HUES6 (cell line): ENCODE measurements at regions not wholly inside any gene's neighbourhood (a gene's known extent, or its start where the extent isn't known, plus 50 kb on each side); places are given as distances from the start of the nearest gene placed in this dataset.

ENCODE experiments used
- H3K27ac ChIP-seq: 2 replicates; pipeline ENCODE4 v1.7.0; 2013; ENCODE audit warnings: low read depth, mild to moderate bottlenecking, low read length, inconsistent platforms
- H3K27me3 ChIP-seq: 2 replicates; pipeline ENCODE4 v1.6.1; 2013; ENCODE audit warnings: low read length; ENCODE audit not compliant: control insufficient read depth, insufficient read depth
- H3K36me3 ChIP-seq: 2 replicates; pipeline ENCODE4 v1.6.1; 2013; ENCODE audit warnings: low read length; ENCODE audit not compliant: control insufficient read depth, insufficient read depth
- H3K4me1 ChIP-seq: 2 replicates; pipeline ENCODE4 v1.6.1; 2013; ENCODE audit warnings: low read length; ENCODE audit not compliant: control insufficient read depth, insufficient read depth
- H3K4me3 ChIP-seq: 2 replicates; pipeline ENCODE4 v1.5.1; 2013; ENCODE audit warnings: low read depth, low read length
- H3K9ac ChIP-seq: one replicate; pipeline ENCODE4 v1.6.1; 2013; ENCODE audit warnings: mild to moderate bottlenecking, low read length
- H3K9me3 ChIP-seq: 2 replicates; pipeline ENCODE4 v1.6.1; 2013; ENCODE audit warnings: low read depth, low read length; ENCODE audit not compliant: control insufficient read depth, insufficient read depth

- no peaks in the 10 kb centered on the region for H3K9me3 ChIP-seq
- no peaks in the 10 kb centered on the region; the same call in 1 of the 2 replicates for H3K27me3 ChIP-seq
- H3K4me1 ChIP-seq, result peaks cover 4% of the 10 kb centered on the region; the same call in 1 of the 2 replicates
- no peak overlapping the region for H3K27ac ChIP-seq
- H3K36me3 ChIP-seq, result no peaks in the 10 kb centered on the region
- no peak overlapping the region for H3K4me3 ChIP-seq
- H3K9ac ChIP-seq, result no peak overlapping the region
These were observed 310.9 kb upstream of the RBFOX1 start for GRCh38 chr16:7021653-7022275.

- Histone ChIP-seq H3K36me3 (no peaks in the 10 kb centered on the region), H3K4me1 (no peaks in the 10 kb centered on the region), H3K9me3 (no peaks in the 10 kb centered on the region), H3K27ac (no peak overlapping the region), H3K27me3 (peaks cover 4% of the 10 kb centered on the region; the same call in 1 of the 2 replicates), H3K4me3 (no peak overlapping the region), H3K9ac (no peak overlapping the region)
These were observed 315.5 kb upstream of the RBFOX1 start for GRCh38 chr16:7017006-7017662.

- H3K4me3 ChIP-seq, result no peak overlapping the region
- no peaks in the 10 kb centered on the region for H3K4me1 ChIP-seq
- H3K27ac ChIP-seq, result no peak overlapping the region
- H3K36me3 ChIP-seq, result no peaks in the 10 kb centered on the region
- H3K9ac ChIP-seq, result no peak overlapping the region
- H3K27me3 ChIP-seq, result peaks cover 4% of the 10 kb centered on the region; the same call in 1 of the 2 replicates
- H3K9me3 ChIP-seq, result no peaks in the 10 kb centered on the region
These were observed 317.9 kb upstream of the RBFOX1 start for GRCh38 chr16:7014756-7015155.

GRCh38 chr16:7013990-7014389 is 318.7 kb upstream of the RBFOX1 start:
- H3K36me3 ChIP-seq, result no peaks in the 10 kb centered on the region
- H3K9ac ChIP-seq, result no peak overlapping the region
- no peaks in the 10 kb centered on the region for H3K9me3 ChIP-seq
- no peak overlapping the region for H3K27ac ChIP-seq
- no peaks in the 10 kb centered on the region for H3K4me1 ChIP-seq
- H3K4me3 ChIP-seq, result no peak overlapping the region
- peaks cover 4% of the 10 kb centered on the region; the same call in 1 of the 2 replicates for H3K27me3 ChIP-seq

- no peak overlapping the region for H3K27ac ChIP-seq
- no peaks in the 10 kb centered on the region for H3K4me1 ChIP-seq
- H3K4me3 ChIP-seq, result no peak overlapping the region
- H3K36me3 ChIP-seq, result no peaks in the 10 kb centered on the region
- H3K9ac ChIP-seq, result no peak overlapping the region
- no peaks in the 10 kb centered on the region for H3K9me3 ChIP-seq
- H3K27me3 ChIP-seq, result no peaks in the 10 kb centered on the region; the same call in 1 of the 2 replicates
These were observed 328.4 kb upstream of the RBFOX1 start for GRCh38 chr16:7004266-7004665.

- H3K27ac ChIP-seq, result no peak overlapping the region
- no peak overlapping the region for H3K4me3 ChIP-seq
- no peaks in the 10 kb centered on the region for H3K36me3 ChIP-seq
- H3K27me3 ChIP-seq, result no peaks in the 10 kb centered on the region
- no peaks in the 10 kb centered on the region for H3K9me3 ChIP-seq
- H3K9ac ChIP-seq, result no peak overlapping the region
- no peaks in the 10 kb centered on the region for H3K4me1 ChIP-seq
These were observed 339.1 kb upstream of the RBFOX1 start for GRCh38 chr16:6993544-6993943.

- no peak overlapping the region for H3K27ac ChIP-seq
- H3K4me3 ChIP-seq, result no peak overlapping the region
- no peaks in the 10 kb centered on the region for H3K9me3 ChIP-seq
- H3K36me3 ChIP-seq, result no peaks in the 10 kb centered on the region
- no peaks in the 10 kb centered on the region for H3K4me1 ChIP-seq
- no peak overlapping the region for H3K9ac ChIP-seq
- H3K27me3 ChIP-seq, result no peaks in the 10 kb centered on the region
These were observed 343.8 kb upstream of the RBFOX1 start for GRCh38 chr16:6988846-6989245.

- Histone ChIP-seq H3K9me3 (peaks cover 3% of the 10 kb centered on the region; the same call in 1 of the 2 replicates), H3K27me3 (no peaks in the 10 kb centered on the region), H3K4me3 (no peak overlapping the region), H3K4me1 (no peaks in the 10 kb centered on the region), H3K9ac (no peak overlapping the region), H3K36me3 (no peaks in the 10 kb centered on the region), H3K27ac (no peak overlapping the region)
These were observed 354.7 kb upstream of the RBFOX1 start for GRCh38 chr16:6977916-6978315.

- H3K4me1 ChIP-seq, result no peaks in the 10 kb centered on the region
- no peaks in the 10 kb centered on the region for H3K36me3 ChIP-seq
- no peaks in the 10 kb centered on the region for H3K27me3 ChIP-seq
These were observed 355.4 kb upstream of the RBFOX1 start for GRCh38 chr16:6977291-6977690.

GRCh38 chr16:6976716-6977115 is 355.9 kb upstream of the RBFOX1 start:
- Histone ChIP-seq H3K4me3 (no peak overlapping the region), H3K4me1 (no peaks in the 10 kb centered on the region), H3K36me3 (no peaks in the 10 kb centered on the region), H3K27ac (no peak overlapping the region), H3K9me3 (no peaks in the 10 kb centered on the region), H3K27me3 (no peaks in the 10 kb centered on the region), H3K9ac (no peak overlapping the region)

More at GRCh38 chr16:6977291-6977690, 355.4 kb upstream of the RBFOX1 start:
- Histone ChIP-seq H3K9ac (no peak overlapping the region), H3K4me3 (no peak overlapping the region), H3K9me3 (peaks cover 2% of the 10 kb centered on the region; the same call in 1 of the 2 replicates), H3K27ac (no peak overlapping the region)

- no peaks in the 10 kb centered on the region for H3K9me3 ChIP-seq
- H3K27ac ChIP-seq, result no peak overlapping the region
- H3K36me3 ChIP-seq, result no peaks in the 10 kb centered on the region
- no peak overlapping the region for H3K4me3 ChIP-seq
- H3K27me3 ChIP-seq, result no peaks in the 10 kb centered on the region
- no peak overlapping the region for H3K9ac ChIP-seq
- H3K4me1 ChIP-seq, result no peaks in the 10 kb centered on the region
These were observed 362.3 kb upstream of the RBFOX1 start for GRCh38 chr16:6970171-6970857.
